ENCODE measurements at regions not wholly inside any gene's neighbourhood (a gene's known extent, or its start where the extent isn't known, plus 50 kb on each side); places are given as distances from the start of the nearest gene placed in this dataset.

DNA sequence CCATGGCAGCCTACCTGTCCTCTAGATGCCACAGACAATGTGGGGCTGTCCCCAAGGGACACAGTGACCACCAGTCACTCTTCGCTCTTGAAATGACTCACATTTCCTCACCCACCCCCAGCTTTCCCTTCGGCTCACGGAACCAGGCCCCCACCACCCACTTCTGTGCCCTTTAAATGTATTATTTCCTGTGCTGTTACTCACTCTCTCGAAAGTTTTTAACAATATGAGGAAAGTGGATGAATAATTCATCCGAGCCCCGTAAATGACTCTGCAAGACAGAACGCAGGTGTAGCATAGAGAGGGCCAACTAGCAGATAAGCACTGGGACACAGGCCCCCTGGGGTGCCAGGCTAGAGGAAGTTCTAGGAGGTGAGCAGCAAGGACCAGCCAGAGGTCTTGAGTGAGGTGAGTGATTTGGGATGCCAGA lies 179.5 kb upstream of the TBL1X start:
- Histone ChIP-seq H3K36me3 (no peaks in the 10 kb centered on the region), H3K4me3 (ENCODE audit: low read depth, low read length) (no peak overlapping the region), H3K27me3 (no peaks in the 10 kb centered on the region), H3K4me1 (no peaks in the 10 kb centered on the region), H3K9me3 (no peaks in the 10 kb centered on the region)
- DNase-seq = no peak
- no peak for TF ChIP-seq CTCF (IDR thresholded peaks at IDR 0.05; ENCODE audit: low read depth, low read length)

- no peak overlapping the region for H3K4me3 ChIP-seq (ENCODE audit: low read depth, low read length)
- H3K27me3 ChIP-seq = no peaks in the 10 kb centered on the region
- DNase-seq = no peak
- no peak for TF ChIP-seq CTCF (IDR thresholded peaks at IDR 0.05; ENCODE audit: low read depth, low read length)
- H3K9me3 ChIP-seq = no peaks in the 10 kb centered on the region
- no peaks in the 10 kb centered on the region for H3K36me3 ChIP-seq
- H3K4me1 ChIP-seq = no peaks in the 10 kb centered on the region
These were observed 178.6 kb upstream of the TBL1X start for GRCh38 chrX:9286234-9286633.

DNA sequence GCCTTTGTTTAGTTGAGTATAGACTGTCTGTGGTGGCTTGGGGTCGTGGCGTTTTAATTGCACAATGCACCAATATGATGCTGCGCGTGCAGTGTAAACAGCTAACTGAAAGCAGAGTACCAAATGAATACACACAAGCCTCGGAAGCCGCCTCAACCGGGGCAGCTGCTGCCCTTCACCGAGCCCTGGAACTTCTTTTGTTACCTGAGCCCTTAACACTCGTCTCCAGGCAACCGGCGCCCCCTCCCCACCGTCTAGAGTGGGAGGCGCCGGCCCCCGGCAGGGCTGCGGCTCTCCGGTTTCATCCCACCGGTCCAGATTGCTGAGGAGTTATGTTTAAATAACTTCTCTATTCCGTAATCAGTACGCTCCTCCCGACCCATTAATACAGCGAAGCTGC lies 173.2 kb upstream of the TBL1X start:
- Histone ChIP-seq H3K4me1 (no peaks in the 10 kb centered on the region), H3K36me3 (no peaks in the 10 kb centered on the region), H3K4me3 (ENCODE audit: low read depth, low read length) (no peak overlapping the region), H3K9me3 (no peaks in the 10 kb centered on the region), H3K27me3 (no peaks in the 10 kb centered on the region)
- DNase-seq = no peak
- no peak for TF ChIP-seq CTCF (IDR thresholded peaks at IDR 0.05; ENCODE audit: low read depth, low read length)

GRCh38 chrX:9293051-9293496 lies 171.8 kb upstream of the TBL1X start:
- H3K9me3 ChIP-seq = no peaks in the 10 kb centered on the region
- no peaks in the 10 kb centered on the region for H3K4me1 ChIP-seq
- TF ChIP-seq CTCF (IDR thresholded peaks at IDR 0.05; ENCODE audit: low read depth, low read length) = no peak
- no peaks in the 10 kb centered on the region for H3K27me3 ChIP-seq
- no peaks in the 10 kb centered on the region for H3K36me3 ChIP-seq
- no peak overlapping the region; the same call in 1 of the 2 replicates for H3K4me3 ChIP-seq (ENCODE audit: low read depth, low read length)
- no peak for DNase-seq

GRCh38 chrX:9293903-9294302 lies 171.0 kb upstream of the TBL1X start:
- H3K4me1 ChIP-seq = no peaks in the 10 kb centered on the region
- no peaks in the 10 kb centered on the region for H3K27me3 ChIP-seq
- H3K36me3 ChIP-seq = no peaks in the 10 kb centered on the region
- DNase-seq = no peak
- TF ChIP-seq CTCF (IDR thresholded peaks at IDR 0.05; ENCODE audit: low read depth, low read length) = no peak
- no peaks in the 10 kb centered on the region for H3K9me3 ChIP-seq
- no peak overlapping the region for H3K4me3 ChIP-seq (ENCODE audit: low read depth, low read length)

DNA sequence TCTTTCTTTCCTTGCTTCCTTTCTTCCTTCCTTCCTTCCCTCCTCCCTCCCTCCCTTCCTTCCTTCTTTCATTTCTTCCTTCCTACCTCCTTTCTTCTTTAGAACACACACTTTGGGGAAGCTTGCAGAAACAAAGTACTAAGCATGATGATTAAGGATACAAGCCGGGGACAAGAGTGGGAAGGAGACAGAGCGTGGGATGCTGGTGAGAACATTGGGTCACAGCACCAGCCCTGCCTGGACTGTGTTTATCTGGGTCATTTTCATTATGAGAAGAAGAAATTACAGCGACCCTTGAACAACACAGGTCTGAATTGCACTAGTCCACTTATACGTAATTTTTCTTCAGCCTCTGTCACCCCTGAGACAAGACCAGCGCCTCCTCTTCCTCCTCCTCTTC lies 169.3 kb upstream of the TBL1X start:
- H3K9me3 ChIP-seq = no peaks in the 10 kb centered on the region
- no peaks in the 10 kb centered on the region for H3K27me3 ChIP-seq
- no peaks in the 10 kb centered on the region for H3K4me1 ChIP-seq
- no peak for TF ChIP-seq CTCF (IDR thresholded peaks at IDR 0.05; ENCODE audit: low read depth, low read length)
- DNase-seq = no peak
- H3K4me3 ChIP-seq (ENCODE audit: low read depth, low read length) = no peak overlapping the region
- no peaks in the 10 kb centered on the region for H3K36me3 ChIP-seq
